ENCODE measurements at regions not wholly inside any gene's neighbourhood (a gene's known extent, or its start where the extent isn't known, plus 50 kb on each side); places are given as distances from the start of the nearest gene placed in this dataset.

GRCh38 chr5:99543841-99544240 is 615.0 kb upstream of the CHD1 start:
- TF ChIP-seq EZH2 (IDR thresholded peaks at IDR 0.05; ENCODE audit: borderline replicate concordance, insufficient read depth, low read depth, low read length, poor library complexity, severe bottlenecking) (no peak), CTCF (IDR thresholded peaks at IDR 0.05) (no peak)

Data from B cell (primary cell).